ENCODE measurements at regions not wholly inside any gene's neighbourhood (a gene's known extent, or its start where the extent isn't known, plus 50 kb on each side); places are given as distances from the start of the nearest gene placed in this dataset.

GRCh38 chr11:90391756-90392155 is 168.9 kb upstream of the CHORDC1 start:
- no peak overlapping the region for H3K4me3 ChIP-seq (ENCODE audit: low read depth in 2 of 2, low read length in 2 of 2)

DNA sequence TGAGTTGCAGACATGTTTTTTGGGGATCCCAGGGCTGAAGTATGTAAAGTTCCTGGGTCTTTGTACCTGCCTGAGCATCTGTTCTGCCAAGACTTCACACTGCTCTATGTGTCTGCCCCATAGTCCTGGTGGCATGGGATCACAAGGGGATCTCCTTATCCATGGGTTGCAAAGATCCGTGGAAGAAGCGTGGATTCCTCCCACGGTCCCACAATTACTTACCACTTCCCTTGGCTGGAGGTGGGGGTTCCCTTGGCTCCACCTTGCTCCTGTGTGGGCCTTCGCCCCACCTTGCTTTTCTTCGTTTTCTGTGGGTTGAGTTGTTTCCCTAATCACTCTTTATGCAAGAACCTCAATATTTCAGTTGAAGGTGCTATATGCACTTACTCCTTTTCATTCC is 157.4 kb upstream of the CHORDC1 start:
- Histone ChIP-seq H3K27me3 (ENCODE audit: control insufficient read depth, insufficient read depth, low read length) (no peaks in the 10 kb centered on the region), H3K4me3 (ENCODE audit: low read depth in 2 of 2, low read length in 2 of 2) (no peak overlapping the region), H3K4me1 (ENCODE audit: control insufficient read depth, insufficient read depth, low read length) (no peaks in the 10 kb centered on the region), H3K9me3 (ENCODE audit: control insufficient read depth, insufficient read depth, low read depth, low read length) (no peaks in the 10 kb centered on the region), H3K27ac (ENCODE audit: low read length) (no peak overlapping the region), H3K36me3 (ENCODE audit: control insufficient read depth, insufficient read depth, low read length) (no peaks in the 10 kb centered on the region)
- ATAC-seq (no peak), DNase-seq (ENCODE audit: low read depth, low spot score) (no peak)
- ChIA-PET POLR2A (no interaction called here), CTCF (no interaction called here)
- no peak for TF ChIP-seq POLR2AphosphoS5 (IDR thresholded peaks at IDR 0.05; ENCODE audit: low read depth, low read length)
- TF ChIP-seq CTCF (IDR thresholded peaks at IDR 0.05): no peak
- TF ChIP-seq REST (IDR thresholded peaks at IDR 0.05; ENCODE audit: insufficient read depth in 1 of 2, low read depth in 2 of 2, low read length in 1 of 2): no peak
- no peak for TF ChIP-seq TCF7L2 (IDR thresholded peaks at IDR 0.05; ENCODE audit: low read depth, low read length)
- no peak for TF ChIP-seq SIN3A (IDR thresholded peaks at IDR 0.05; ENCODE audit: borderline replicate concordance, insufficient read depth, low read depth, low read length)
- no TSS peak for BruUV-seq (replicated peaks)
- intact Hi-C loops (cut with micrococcal nuclease; ENCODE audit: unreplicated experiment) (no loop called here), in situ Hi-C loops (cut with HindIII; ENCODE audit: low pct_unique_long_range_greater_than_20kb, low sequenced_read_pairs) (no loop called here)

More at GRCh38 chr11:90391756-90392155, 168.9 kb upstream of the CHORDC1 start:
- Histone ChIP-seq H3K27ac (ENCODE audit: low read length) (no peak overlapping the region), H3K9me3 (ENCODE audit: control insufficient read depth, insufficient read depth, low read depth, low read length) (no peaks in the 10 kb centered on the region), H3K27me3 (ENCODE audit: control insufficient read depth, insufficient read depth, low read length) (no peaks in the 10 kb centered on the region), H3K36me3 (ENCODE audit: control insufficient read depth, insufficient read depth, low read length) (no peaks in the 10 kb centered on the region), H3K4me1 (ENCODE audit: control insufficient read depth, insufficient read depth, low read length) (no peaks in the 10 kb centered on the region)
- ChIA-PET POLR2A (no interaction called here), CTCF (no interaction called here)
- DNase-seq (ENCODE audit: low read depth, low spot score) (no peak), ATAC-seq (no peak)
- in situ Hi-C loops (cut with HindIII; ENCODE audit: low pct_unique_long_range_greater_than_20kb, low sequenced_read_pairs) (no loop called here), intact Hi-C loops (cut with micrococcal nuclease; ENCODE audit: unreplicated experiment) (no loop called here)
- no TSS peak for BruUV-seq (replicated peaks)
- TF ChIP-seq CTCF (IDR thresholded peaks at IDR 0.05) (no peak), REST (IDR thresholded peaks at IDR 0.05; ENCODE audit: insufficient read depth in 1 of 2, low read depth in 2 of 2, low read length in 1 of 2) (no peak)
